ENCODE measurements at regions not wholly inside any gene's neighbourhood (a gene's known extent, or its start where the extent isn't known, plus 50 kb on each side); places are given as distances from the start of the nearest gene placed in this dataset.

DNA sequence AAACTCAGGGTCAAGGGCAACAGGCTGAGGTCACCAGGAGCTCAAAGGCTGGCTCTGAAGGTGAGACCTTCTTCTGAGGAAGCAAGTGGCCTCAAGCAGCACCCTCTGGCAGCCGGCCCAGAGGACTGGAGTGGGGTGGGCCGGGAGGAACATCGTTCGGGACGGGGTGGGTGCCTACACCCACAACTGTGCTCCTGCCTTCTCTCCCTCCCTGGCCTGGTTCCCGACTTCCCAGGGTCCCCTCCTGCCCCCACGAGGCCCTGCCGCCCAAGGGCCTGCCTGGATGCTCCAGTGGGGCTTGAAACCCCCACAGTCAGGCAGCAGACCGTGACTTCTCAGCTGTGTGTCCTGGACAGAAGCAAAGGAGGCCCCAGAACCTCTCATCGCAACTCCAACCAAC is 195.7 kb downstream of the IGLL1 start:
- TF ChIP-seq CTCF (IDR thresholded peaks at IDR 0.05) (no peak), POLR2A (IDR thresholded peaks at IDR 0.05) (no peak)

Data from right lobe of liver (tissue), 4 donors.